NB4 (cell line): ENCODE measurements at regions not wholly inside any gene's neighbourhood (a gene's known extent, or its start where the extent isn't known, plus 50 kb on each side); places are given as distances from the start of the nearest gene placed in this dataset.

ENCODE experiments used
- CTCF ChIP-seq: IDR thresholded peaks from one replicate; pipeline ENCODE4 v1.5.1; 2012; ENCODE audit warnings: low read depth, low read length
- POLR2A ChIP-seq: IDR thresholded peaks from 2 replicates; pipeline ENCODE4 v1.6.1; 2011; ENCODE audit warnings: mild to moderate bottlenecking; ENCODE audit not compliant: insufficient read length; ENCODE audit errors: extremely low read depth

- TF ChIP-seq POLR2A (no peak), CTCF (no peak)
Observed at GRCh38 chr2:41724465-41724864, 323.4 kb upstream of the PKDCC start.
